ENCODE measurements at regions not wholly inside any gene's neighbourhood (a gene's known extent, or its start where the extent isn't known, plus 50 kb on each side); places are given as distances from the start of the nearest gene placed in this dataset.
A peak's percentile ranks its signal among the peaks of the same experiment; 100 is the strongest.
"Not testable (repeated sequence)": the region's sequence is repeated elsewhere in the genome, so short reads cannot be mapped to it uniquely, and the experiment has no call there.

DNA sequence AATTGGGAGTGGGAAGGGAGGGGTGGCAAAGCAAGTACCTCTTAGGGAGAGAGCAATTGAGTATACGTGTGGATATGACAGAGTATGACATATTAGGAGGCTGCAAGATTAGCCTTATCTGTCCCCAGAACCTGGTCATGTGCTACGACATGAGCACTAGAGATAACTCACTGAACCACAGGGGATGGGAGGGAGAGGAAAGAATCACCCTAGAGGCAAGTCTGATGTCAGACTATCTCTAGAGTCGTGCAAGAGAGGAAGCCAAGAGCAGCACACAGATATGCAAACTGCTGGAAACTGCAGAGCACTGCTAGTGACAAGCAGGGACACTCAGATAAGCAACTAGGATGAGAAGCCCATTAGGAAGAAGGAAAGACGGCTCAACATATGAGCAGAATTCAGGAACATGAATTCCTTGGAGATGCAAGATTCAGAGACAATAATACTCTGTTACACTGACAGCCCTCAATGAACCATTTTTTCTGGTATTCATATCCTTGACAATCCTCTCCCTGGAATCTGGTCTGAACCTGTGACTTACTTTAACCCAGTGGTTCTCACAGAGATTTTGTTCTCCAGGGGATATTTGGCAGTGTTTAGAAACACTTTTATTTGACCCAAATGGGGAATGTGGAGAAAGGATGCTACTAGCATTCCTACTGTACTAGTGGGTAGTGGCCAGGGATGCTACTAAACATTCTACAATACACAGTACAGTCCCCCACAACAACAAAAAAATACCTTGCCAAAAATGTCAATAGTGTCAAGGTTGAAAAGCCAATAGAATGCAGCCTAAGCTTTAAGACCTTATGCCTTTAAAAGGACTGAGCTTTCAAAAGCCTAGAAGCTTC, 84.0 kb upstream of the BMP2K start:
- DNase-seq (ENCODE audit: low spot score), result peak; percentile 42

DNA sequence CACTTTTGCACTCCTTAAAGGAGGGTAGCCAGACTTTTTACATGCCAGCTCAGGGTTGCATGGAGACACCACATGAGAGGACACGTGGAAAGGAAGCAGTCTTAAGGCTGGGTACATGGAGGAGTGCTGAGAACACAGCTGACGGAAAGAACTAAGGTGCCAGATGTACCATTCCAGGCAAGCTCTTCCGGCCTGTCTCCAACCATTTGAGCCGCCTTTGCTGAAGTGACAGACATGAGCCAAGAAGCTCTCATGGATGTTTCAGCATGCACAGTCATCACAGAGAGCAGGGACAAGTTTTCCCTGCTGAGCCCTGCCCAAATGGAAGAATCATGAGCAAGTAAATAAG, 83.4 kb upstream of the BMP2K start:
- no peak for DNase-seq (ENCODE audit: low spot score)

DNA sequence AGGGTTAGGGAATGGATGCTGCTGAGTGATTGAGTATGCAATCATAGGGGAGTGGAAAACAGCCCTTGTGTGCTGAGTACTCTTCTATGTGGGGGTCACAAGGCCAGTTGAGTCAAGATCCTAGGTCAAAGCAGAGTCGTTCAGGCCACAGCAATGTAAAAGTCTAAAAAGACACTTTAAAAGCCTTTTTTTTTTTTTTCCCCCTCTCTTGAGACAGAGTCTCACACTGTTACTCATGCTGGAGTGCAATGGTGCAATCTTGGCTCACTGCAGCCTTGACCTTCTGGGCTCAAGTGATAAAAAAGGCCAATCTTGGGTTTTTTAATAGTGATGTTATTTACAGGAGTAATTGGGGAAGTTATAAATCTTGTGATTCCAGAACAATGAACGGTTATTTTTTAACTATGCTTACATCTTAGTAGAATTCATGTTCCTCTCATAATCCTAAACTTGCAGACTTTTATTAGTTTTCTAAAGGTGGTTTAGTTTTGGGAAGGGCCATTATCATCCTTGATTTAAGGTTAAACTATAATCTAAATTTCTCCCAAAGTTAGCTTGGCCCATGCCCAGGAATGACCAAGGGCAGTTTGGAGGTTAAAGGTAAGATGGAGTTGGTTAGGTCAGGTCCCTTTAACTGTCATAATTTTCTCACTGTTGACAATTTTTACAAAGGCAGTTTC, 82.2 kb upstream of the BMP2K start:
- DNase-seq (ENCODE audit: low spot score), result no peak

DNA sequence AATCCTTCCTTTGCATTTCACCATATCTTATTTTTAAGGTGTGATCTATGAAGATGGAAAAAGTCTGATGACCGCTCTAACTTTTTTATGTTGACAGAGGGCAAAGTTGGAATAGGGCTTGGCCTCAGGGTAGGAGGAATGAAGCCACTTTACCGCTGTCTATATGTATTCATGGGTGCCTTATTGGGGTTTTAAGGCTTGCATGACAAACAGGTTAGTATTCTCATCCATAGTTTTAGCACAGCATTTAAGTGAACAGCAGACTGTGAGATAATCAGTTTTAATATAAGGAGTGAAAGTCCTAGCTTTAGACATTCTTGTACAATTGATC, 81.7 kb upstream of the BMP2K start:
- DNase-seq (ENCODE audit: low spot score), result no peak

DNA sequence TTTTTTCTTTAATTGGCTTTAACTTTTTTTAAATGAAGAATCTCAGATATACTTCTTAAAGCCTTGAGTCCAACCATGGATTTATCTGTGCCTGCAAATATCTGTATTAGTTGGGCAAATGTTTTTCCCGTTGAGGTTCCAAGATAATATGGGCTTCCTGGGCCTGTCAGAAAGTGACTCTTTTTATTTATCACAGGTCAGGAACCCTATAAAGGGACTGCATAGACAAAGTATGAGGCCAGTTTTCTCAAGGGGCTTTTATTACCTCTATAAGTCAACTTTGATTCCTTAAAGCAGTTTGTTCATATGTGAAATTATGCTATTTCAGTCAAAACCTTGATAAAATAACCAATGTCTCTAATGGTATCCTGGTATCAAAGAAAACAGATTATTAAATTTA, 80.2 kb upstream of the BMP2K start:
- DNase-seq (ENCODE audit: low spot score), result no peak

DNA sequence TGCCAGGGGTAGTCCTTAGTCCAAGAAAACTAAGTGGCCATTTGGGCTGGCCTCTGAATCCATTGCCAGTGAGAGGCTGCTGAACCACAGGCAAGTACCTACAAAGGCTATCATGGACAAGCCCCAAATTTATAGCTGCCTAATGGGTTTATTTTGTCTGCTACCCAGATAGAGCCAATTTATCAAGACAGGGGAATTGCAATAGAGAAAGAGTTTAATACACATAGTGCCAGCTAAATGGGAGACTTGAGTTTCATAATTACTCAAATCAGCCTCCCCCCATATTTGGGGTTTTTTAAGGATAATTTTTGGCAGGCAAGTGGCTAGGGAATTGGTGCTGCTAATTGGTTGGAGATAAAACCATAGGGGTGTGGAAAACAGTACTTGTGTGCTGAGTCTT, 73.1 kb upstream of the BMP2K start:
- DNase-seq (ENCODE audit: low spot score), result no peak

DNA sequence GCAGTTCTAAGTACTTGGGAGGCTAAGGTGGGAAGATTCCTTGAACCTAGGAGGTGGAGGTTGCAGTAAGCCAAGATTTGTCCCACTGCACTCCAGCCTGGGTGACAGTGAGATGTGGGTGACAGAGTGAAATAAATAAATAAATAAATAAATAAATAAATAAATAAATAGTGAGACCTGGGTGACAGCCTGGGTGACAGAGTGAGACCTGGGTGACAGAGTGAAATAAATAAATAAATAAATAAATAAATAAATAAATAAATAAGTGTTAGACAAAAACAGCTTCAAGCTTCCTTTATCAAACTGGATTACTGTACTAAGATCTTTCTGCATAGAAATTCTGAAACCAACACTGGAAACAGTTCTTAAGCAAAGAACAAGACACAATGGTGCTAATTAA, 71.8 kb upstream of the BMP2K start:
- DNase-seq (ENCODE audit: low spot score), result no peak

DNA sequence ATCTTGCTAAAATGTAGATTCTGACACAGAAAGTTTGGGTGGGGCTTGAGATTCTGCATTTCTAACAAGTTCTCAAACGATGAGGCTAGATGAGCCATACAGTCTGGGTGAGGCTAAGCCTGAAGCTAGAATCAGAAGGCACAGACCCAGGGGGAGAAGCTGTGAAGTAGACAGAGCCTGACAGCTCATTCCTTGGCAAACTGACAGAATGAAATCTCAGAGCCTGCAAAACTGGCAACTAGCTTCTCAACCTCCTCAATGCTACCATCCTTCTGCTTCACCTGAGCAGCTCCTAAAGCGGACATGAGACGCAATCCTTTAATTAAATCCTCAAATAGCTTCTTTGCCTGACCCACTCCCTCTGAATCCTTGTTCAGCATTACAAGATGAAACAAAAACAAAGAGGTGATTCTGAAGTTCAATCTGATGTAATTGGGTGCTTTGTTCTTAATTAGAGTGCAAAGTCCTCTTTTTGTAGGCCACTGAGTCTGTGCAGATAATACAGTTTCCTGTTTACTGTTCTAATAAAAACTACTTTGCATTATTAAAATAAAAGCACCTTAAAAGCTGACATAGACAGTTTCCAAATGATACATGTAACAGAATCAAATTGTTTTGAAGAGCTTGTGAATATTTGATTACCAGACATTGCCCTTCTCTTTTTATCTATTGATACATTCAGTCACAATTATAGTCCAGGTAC, 71.0 kb upstream of the BMP2K start:
- peak; percentile 69 for DNase-seq (ENCODE audit: low spot score)

DNA sequence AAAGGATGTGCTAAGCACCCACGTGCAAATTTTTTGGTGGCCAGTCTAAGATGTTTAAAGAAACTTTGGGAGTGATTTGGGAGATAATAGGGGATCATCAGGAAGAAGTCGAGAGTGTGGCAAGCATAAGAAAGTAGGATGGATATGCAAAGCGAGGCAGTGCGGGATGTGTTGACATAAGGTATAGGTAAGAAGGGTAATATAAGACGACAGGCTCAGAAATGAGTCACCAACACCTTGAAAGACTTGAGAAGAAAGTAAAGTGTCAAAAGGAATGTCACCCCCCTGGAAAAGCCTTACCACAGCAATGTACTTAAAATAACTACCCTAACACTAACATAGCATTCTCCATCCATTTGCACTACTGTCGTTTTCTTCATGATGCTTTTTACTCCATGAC, 69.8 kb upstream of the BMP2K start:
- DNase-seq (ENCODE audit: low spot score), result no peak

DNA sequence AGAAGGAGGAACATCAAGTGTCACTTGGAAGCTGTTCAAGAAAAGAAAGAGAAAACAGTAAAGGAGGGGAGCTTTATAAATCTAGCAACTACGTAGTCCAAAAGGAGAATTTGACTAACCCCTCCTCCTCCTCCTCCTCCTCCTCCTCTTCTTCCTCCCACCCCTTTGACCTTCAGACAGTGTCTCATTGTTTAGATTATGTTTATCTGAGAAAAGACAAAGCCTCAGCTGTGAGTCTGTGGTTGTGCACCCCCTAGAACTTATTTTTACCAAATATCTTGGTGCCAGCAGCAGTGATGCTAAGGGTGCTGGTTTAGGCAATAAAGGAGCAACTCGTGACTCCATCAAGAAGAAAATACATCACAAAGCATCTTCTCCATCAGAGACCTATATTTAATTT, 68.9 kb upstream of the BMP2K start:
- no peak for DNase-seq (ENCODE audit: low spot score)

DNA sequence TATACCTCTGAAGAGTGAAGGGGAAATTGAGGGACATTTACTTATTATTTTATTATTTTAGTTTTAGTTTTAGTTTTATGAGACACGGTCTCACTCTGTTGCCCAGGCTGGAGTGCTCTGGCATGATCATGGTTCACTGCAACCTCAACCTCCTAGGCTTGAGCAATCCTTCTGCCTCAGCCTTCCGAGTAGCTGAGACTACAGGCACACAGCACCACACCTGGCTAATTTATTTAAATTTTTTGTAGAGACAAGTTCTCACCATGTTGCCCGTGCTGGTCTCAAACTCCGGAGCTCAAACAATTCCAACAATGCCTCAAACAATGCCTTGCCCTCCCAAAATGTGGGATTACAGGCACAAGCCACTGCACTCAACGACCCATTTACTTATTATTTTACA, 68.4 kb upstream of the BMP2K start:
- no peak for DNase-seq (ENCODE audit: low spot score)

DNA sequence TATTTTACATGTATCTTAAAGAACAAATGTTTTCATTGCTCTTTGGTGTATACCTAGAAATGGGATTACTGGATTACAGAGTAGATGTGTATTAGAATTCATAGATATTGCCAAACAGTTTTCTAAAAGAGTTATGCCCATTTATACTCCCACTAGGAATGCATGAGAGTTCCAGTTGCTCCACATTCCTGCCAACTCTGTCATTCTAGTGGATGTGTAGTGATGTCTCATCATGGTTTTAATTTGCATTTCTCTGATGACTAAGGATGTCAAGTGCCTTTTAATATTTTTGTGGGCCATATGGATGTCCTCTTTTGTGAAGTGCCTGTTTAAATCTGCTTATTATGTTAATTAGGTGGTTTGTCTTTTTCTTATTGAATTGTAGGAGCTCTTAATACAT, 65.6 kb upstream of the BMP2K start:
- DNase-seq (ENCODE audit: low spot score), result no peak

DNA sequence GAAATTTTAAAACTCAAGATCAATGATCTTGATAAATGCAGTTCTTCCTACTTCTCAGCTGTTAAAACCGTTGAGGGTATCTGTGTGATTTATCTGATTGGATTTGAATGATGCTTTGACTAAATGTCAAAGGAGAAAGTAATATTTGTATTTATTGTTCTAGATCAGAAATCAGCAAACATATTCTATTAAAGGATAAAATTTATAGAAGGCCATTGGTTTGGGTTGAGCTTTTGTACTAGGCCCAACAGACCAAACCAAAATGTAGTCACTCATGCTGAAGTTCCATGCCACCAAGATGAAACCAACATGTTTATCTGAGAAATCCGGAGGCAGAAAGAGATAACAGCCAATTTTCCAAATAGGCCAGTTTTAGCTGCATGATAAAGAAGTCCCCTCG, 64.5 kb upstream of the BMP2K start:
- no peak for DNase-seq (ENCODE audit: low spot score)

DNA sequence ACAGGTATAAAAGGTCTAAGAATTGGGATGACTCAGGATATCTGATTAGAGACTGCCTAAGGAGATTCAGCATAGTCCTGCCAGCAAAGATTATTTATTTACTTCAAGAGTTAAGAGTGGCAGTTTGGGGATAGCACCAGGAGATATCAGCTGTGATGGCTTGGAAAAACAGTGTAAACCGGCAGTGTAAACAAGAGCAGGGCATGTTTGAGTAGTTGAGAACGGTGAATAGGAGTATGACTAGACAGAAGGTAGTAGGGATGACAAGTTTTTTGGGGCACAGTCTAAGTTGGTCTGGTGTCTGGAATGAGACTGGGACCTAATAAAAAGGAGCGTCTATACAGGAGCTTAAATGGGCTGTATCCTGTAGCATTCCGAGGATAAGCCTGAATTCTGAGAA, 61.6 kb upstream of the BMP2K start:
- not testable (repeated sequence) for DNase-seq (ENCODE audit: low spot score)

DNA sequence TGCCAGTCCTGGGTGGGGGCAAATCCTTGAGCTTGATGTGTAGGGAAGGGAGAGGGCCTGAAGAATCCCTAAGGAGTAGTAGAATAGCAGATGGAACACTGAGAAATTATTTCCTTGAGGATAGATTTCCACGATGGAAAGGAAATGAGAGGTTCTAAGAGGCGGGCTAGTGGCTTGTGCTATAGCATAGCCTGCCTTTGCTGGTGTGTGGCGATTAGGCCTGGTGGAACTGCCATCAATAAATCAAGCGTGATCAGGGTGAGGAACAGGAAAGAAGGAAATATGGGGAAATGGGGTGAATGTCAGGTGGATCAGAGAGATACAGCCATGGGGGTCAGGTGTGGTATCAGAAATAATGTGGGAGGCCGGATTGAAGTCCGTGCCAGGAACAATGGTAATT, 60.8 kb upstream of the BMP2K start:
- DNase-seq (ENCODE audit: low spot score), result not testable (repeated sequence)

DNA sequence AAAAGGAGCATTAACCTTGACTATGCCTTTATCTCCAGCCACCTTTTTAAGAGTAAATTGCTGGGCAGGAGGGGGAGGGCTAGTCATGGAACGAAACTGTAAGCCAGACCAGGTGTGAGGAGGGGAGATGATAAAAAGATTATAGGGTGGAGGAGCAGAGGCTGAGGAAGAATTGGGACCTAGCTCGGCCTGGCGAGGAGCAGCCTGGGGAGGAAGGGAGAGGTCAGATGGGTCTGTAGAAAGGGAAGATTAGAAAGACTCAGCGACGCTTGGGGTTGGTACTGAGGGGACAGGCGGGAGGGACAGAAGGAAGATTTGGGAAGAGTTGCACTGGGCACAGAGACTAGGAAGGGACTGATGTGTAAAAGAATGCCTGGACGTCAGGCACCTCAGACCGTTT, 58.4 kb upstream of the BMP2K start:
- DNase-seq (ENCODE audit: low spot score), result not testable (repeated sequence)

DNA sequence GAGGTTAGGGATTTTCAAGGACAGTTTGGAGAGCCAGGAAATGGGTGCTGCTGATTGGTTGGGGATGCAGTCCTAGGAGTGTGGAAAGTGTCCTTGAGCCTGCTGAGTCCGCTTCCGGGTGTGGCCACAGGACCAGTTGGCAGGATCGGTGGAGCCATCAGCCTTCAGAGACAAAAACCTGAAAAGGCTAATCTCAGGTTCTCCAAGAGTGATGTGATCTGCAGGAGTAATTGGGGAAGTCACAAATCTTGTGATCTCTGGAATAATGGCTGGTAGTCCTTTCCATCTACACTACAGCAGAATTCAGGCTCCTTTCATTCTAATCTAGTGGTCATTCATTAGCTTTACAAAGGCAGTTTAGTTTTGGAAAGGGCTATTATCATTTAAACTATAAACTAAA, 55.9 kb upstream of the BMP2K start:
- DNase-seq (ENCODE audit: low spot score), result no peak

DNA sequence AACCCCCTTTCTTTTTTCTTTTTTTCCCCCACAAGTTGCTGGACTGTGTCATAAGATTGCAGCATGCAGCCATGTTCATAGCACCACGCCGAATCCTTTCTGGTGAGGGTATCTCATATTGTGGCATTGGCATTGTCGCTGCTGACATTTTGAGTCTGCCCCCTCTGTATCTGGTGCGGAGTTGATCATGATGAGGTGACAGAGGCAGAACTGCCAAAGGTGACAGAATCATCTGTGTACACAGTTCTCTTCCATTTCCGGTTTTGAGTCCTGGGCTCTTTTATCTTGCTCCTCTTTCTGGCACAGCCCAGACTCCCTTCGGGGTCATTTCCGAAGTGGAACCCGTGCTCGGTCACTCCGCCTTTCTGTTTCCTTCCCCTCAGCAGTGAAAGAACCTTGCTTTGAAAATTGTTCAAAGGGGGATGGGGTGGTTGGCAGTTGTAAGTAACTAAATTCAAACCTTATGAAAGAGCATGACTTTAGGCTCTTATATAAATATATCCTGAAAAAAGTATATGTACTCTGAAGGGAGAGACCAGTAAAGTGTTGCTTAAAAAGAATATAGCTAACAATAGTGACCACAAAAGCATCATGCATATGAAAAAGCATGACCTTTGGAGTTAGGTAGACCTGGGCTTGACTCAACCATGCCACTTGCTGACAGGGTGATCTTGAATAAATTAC, 55.0 kb upstream of the BMP2K start:
- peak; percentile 28 for DNase-seq (ENCODE audit: low spot score)

DNA sequence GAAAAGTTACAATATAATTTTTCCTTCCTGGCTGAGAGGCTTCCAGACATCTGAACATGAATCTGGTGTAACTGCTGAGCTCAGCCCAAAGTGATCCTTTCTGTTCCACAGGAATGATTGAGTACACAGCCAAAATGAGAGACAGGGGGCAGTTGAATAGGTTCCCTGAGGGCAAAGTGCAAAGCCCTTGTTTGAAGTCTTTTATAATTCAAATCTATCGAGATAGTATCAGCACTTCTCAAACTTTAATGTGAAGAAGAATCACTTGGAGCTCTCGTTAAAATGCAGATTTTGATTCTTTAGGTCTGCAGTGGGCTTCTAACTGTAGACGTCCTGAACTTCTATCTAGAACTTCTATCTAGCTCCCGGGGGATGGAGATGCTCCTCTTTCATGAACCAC, 54.4 kb upstream of the BMP2K start:
- no peak for DNase-seq (ENCODE audit: low spot score)

DNA sequence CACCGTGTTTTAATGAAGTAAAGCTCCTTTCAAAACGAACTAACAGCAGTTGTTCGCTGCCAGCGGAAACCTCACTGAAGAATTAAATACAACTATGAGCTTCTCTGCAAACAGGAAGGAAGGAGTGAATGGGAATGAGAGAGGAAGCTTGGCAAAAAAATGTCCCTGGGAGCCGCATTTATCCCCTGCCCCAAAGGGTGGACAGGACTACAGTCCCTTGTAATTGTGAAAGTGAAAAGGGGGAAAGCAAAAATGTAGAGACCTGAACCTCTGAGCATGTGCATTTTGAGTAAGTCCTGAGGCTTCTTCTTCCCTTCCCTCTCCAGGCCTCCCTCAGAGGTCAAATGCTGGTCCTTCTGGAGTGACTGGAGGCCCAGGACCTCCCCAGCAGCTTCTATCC, 53.8 kb upstream of the BMP2K start:
- DNase-seq (ENCODE audit: low spot score), result peak; percentile 8

DNA sequence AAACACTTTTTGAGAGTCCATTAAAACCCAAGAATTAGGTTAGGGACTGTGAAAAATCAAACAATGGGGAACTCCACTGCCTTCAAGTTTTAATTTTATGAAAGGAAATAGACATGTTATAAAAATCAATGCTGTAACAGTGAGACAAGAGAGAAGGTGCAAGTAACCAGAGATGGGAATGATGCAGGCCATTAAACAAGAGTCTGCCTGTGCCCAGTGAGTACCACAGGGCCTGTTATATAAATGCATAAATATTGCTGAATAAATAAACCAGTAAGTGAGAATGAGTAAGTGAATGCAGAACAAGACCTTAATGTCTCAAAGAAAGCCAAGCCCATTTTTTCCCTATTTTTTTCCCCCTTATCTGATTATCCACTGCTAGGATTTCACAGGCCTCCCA, 53.3 kb upstream of the BMP2K start:
- DNase-seq (ENCODE audit: low spot score), result no peak
